ENCODE measurements at regions not wholly inside any gene's neighbourhood (a gene's known extent, or its start where the extent isn't known, plus 50 kb on each side); places are given as distances from the start of the nearest gene placed in this dataset.

DNA sequence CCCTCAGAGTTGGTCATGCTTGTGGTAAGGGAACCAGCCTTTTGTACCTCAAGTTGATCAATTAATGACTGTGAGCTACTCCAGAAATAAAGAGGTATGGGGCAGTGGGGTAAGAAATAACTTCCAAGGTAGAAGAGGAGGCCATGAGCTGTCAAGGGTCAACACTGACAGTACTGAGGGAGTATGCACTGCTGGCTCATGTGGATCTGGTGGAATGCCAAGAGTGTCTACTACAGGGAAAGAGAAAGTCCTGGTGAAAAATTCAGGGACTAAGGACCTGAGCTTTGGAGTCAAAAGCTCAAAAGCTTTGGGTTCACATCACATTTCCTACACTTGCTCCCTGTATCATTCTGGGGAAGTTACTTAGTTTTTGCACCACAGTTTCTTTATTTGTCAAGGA lies 154.9 kb downstream of the SEMA6D start:
- H2BK12ac ChIP-seq (ENCODE audit: low read length): no peak overlapping the region
- H3K14ac ChIP-seq (ENCODE audit: low read length): no peak overlapping the region
- no peak overlapping the region for H2AFZ ChIP-seq (ENCODE audit: insufficient read depth, low read length, poor library complexity)
- no peak overlapping the region for H3K27ac ChIP-seq (ENCODE audit: low read depth, low read length)
- no peaks in the 10 kb centered on the region for H3K36me3 ChIP-seq (ENCODE audit: control insufficient read depth in 1 of 2, insufficient read depth in 2 of 2, low read length in 2 of 2)
- no peak overlapping the region for H4K8ac ChIP-seq (ENCODE audit: low read depth, low read length)
- H3K79me1 ChIP-seq (ENCODE audit: low read length): peaks cover 2% of the 10 kb centered on the region
- H3K79me2 ChIP-seq (ENCODE audit: control insufficient read depth, insufficient read depth, low read length, poor library complexity): no peaks in the 10 kb centered on the region
- H3K4ac ChIP-seq (ENCODE audit: low read depth, low read length): no peak overlapping the region
- no peak overlapping the region for H3K4me2 ChIP-seq (ENCODE audit: low read length)
- H4K12ac ChIP-seq (ENCODE audit: low read depth, low read length): no peak overlapping the region
- no peak overlapping the region for H3K23ac ChIP-seq (ENCODE audit: low read length)
- peaks cover 0 to 5% of the 10 kb centered on the region in 2 experiments for H3K4me1 ChIP-seq (ENCODE audit: control insufficient read depth in 1 of 2, insufficient read depth in 2 of 2, low read length in 2 of 2)
- H3K9me3 ChIP-seq (ENCODE audit: insufficient read depth, low read depth, low read length): no peaks in the 10 kb centered on the region
- H4K91ac ChIP-seq (ENCODE audit: low read depth, low read length): no peak overlapping the region
- no peak overlapping the region for H2AK5ac ChIP-seq (ENCODE audit: low read length)
- no peaks in the 10 kb centered on the region for H3K27me3 ChIP-seq (ENCODE audit: insufficient read depth, low read length)
- H3K9ac ChIP-seq (ENCODE audit: low read length): no peak overlapping the region
- no peak overlapping the region for H3K4me3 ChIP-seq (ENCODE audit: low read depth, low read length)
- no peak overlapping the region for H3K18ac ChIP-seq (ENCODE audit: low read length)
- no peak overlapping the region for H2BK5ac ChIP-seq (ENCODE audit: low read depth, low read length, poor library complexity)
- no peak overlapping the region for H2BK120ac ChIP-seq (ENCODE audit: insufficient read depth, low read length, poor library complexity)
- peak in 1 of 2 donors; percentile 20 for DNase-seq

DNA sequence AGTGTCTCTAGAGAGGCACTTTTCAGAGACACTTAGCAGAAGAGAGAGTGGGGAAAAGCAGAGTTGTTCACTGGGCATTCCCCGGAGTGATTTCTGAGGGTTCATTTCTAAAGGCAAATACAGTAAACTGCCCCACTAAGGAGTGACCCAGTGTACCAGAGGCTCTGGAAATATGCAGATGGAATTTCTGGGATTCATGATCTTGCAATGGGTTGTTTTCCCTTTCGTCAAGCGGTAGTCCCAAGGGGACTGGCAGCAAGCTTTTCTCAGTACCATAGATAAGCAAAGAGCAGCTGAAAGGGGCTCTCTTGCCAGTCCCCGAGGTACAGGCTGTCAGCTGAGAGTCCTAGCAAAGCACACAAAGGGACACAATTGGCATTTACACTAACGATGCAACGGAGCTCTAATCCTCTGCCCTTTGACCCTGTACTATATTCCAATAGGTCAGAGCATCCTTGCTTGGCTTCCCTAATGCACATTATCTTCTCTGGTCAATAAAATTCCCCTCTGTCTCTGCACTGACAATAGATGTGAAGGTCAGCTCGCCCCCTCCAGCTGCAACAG lies 155.6 kb downstream of the SEMA6D start:
- WGBS (ENCODE audit: extremely low coverage, insufficient coverage, insufficient read length): no CpG with 5 or more reads among the region's 7 CpGs
- Histone ChIP-seq H4K8ac (ENCODE audit: low read depth, low read length) (no peak overlapping the region), H3K79me1 (ENCODE audit: low read length) (peaks cover 2% of the 10 kb centered on the region), H3K9ac (ENCODE audit: low read length) (no peak overlapping the region), H3K27ac (ENCODE audit: low read depth, low read length) (no peak overlapping the region), H3K36me3 (ENCODE audit: control insufficient read depth in 1 of 2, insufficient read depth in 2 of 2, low read length in 2 of 2) (no peaks in the 10 kb centered on the region), H3K27me3 (ENCODE audit: insufficient read depth, low read length) (no peaks in the 10 kb centered on the region), H3K9me3 (ENCODE audit: insufficient read depth, low read depth, low read length) (no peaks in the 10 kb centered on the region), H3K4me2 (ENCODE audit: low read length) (no peak overlapping the region), H2BK120ac (ENCODE audit: insufficient read depth, low read length, poor library complexity) (no peak overlapping the region), H4K91ac (ENCODE audit: low read depth, low read length) (no peak overlapping the region), H3K14ac (ENCODE audit: low read length) (no peak overlapping the region), H3K23ac (ENCODE audit: low read length) (no peak overlapping the region), H2BK12ac (ENCODE audit: low read length) (no peak overlapping the region), H3K18ac (ENCODE audit: low read length) (no peak overlapping the region), H3K4ac (ENCODE audit: low read depth, low read length) (no peak overlapping the region), H2AFZ (ENCODE audit: insufficient read depth, low read length, poor library complexity) (no peak overlapping the region), H2AK5ac (ENCODE audit: low read length) (no peak overlapping the region), H4K12ac (ENCODE audit: low read depth, low read length) (no peak overlapping the region), H3K4me3 (ENCODE audit: low read depth, low read length) (no peak overlapping the region), H2BK5ac (ENCODE audit: low read depth, low read length, poor library complexity) (no peak overlapping the region), H3K79me2 (ENCODE audit: control insufficient read depth, insufficient read depth, low read length, poor library complexity) (no peaks in the 10 kb centered on the region), H3K4me1 (ENCODE audit: control insufficient read depth in 1 of 2, insufficient read depth in 2 of 2, low read length in 2 of 2) (peaks cover 0 to 5% of the 10 kb centered on the region in 2 experiments)
- DNase-seq: peak in 1 of 2 donors; percentile 53

DNA sequence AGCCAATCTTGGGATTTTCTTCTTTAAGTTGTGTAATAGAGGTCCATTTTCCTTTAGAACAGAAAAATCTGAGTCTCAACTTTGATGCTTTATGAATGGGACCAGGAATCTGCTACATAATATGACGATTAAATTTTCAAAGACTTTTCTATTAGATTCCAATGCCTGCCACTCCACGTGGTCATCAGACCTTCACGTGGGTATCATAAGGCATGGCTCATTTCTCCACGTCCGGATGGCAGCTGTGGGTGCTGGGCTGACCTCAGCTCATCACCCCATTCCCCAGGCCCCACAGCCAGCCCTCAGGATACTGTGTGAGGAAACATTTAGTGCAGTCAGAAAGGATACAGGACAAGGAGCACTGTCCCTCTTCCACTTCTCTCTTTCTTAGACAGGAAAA lies 159.7 kb downstream of the SEMA6D start:
- Histone ChIP-seq H2BK120ac (ENCODE audit: insufficient read depth, low read length, poor library complexity) (no peak overlapping the region), H3K23ac (ENCODE audit: low read length) (no peak overlapping the region), H3K9ac (ENCODE audit: low read length) (no peak overlapping the region), H4K8ac (ENCODE audit: low read depth, low read length) (no peak overlapping the region), H3K9me3 (ENCODE audit: insufficient read depth, low read depth, low read length) (no peaks in the 10 kb centered on the region), H3K36me3 (ENCODE audit: control insufficient read depth in 1 of 2, insufficient read depth in 2 of 2, low read length in 2 of 2) (no peaks in the 10 kb centered on the region), H3K18ac (ENCODE audit: low read length) (no peak overlapping the region), H2BK5ac (ENCODE audit: low read depth, low read length, poor library complexity) (no peak overlapping the region), H3K4me3 (ENCODE audit: low read depth, low read length) (no peak overlapping the region), H3K79me2 (ENCODE audit: control insufficient read depth, insufficient read depth, low read length, poor library complexity) (no peaks in the 10 kb centered on the region), H4K91ac (ENCODE audit: low read depth, low read length) (no peak overlapping the region), H3K4ac (ENCODE audit: low read depth, low read length) (no peak overlapping the region), H2BK12ac (ENCODE audit: low read length) (no peak overlapping the region), H3K14ac (ENCODE audit: low read length) (no peak overlapping the region), H3K4me1 (ENCODE audit: control insufficient read depth in 1 of 2, insufficient read depth in 2 of 2, low read length in 2 of 2) (no peaks in the 10 kb centered on the region), H3K79me1 (ENCODE audit: low read length) (no peaks in the 10 kb centered on the region), H3K4me2 (ENCODE audit: low read length) (no peak overlapping the region), H4K12ac (ENCODE audit: low read depth, low read length) (no peak overlapping the region), H2AFZ (ENCODE audit: insufficient read depth, low read length, poor library complexity) (no peak overlapping the region), H3K27ac (ENCODE audit: low read depth, low read length) (no peak overlapping the region), H2AK5ac (ENCODE audit: low read length) (no peak overlapping the region), H3K27me3 (ENCODE audit: insufficient read depth, low read length) (no peaks in the 10 kb centered on the region)
- no CpG with 5 or more reads among the region's 5 CpGs for WGBS (ENCODE audit: extremely low coverage, insufficient coverage, insufficient read length)
- no peak for DNase-seq

DNA sequence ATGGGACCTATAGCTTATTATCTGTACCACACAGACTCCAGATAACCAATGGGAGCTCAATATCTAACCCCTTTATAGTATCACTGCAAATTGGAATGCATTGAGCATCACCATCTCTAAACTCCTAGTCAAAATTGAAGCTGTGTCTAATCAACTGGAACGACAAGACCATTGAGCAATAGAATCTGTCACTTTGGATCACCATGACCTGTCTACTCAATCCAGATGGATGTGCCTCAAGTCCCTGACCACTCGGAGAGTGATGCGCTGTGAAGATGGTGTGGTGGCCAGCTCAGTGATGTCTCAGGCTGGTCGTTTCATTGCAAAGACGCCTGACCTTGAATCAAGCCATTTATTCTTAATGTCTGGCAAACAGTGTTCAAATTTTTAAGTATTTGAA lies 160.5 kb downstream of the SEMA6D start:
- WGBS (ENCODE audit: extremely low coverage, insufficient coverage, insufficient read length): no CpG with 5 or more reads among the region's 5 CpGs
- H2AK5ac ChIP-seq (ENCODE audit: low read length): no peak overlapping the region
- no peak overlapping the region for H3K18ac ChIP-seq (ENCODE audit: low read length)

More for the DNA sequence above, 160.5 kb downstream of the SEMA6D start:
- no peaks in the 10 kb centered on the region for H3K4me1 ChIP-seq (ENCODE audit: control insufficient read depth in 1 of 2, insufficient read depth in 2 of 2, low read length in 2 of 2)
- no peak overlapping the region for H2BK120ac ChIP-seq (ENCODE audit: insufficient read depth, low read length, poor library complexity)
- no peaks in the 10 kb centered on the region for H3K9me3 ChIP-seq (ENCODE audit: insufficient read depth, low read depth, low read length)
- H3K4ac ChIP-seq (ENCODE audit: low read depth, low read length): no peak overlapping the region
- H3K4me2 ChIP-seq (ENCODE audit: low read length): no peak overlapping the region
- H4K12ac ChIP-seq (ENCODE audit: low read depth, low read length): no peak overlapping the region
- no peak overlapping the region for H2BK12ac ChIP-seq (ENCODE audit: low read length)
- H3K79me2 ChIP-seq (ENCODE audit: control insufficient read depth, insufficient read depth, low read length, poor library complexity): no peaks in the 10 kb centered on the region
- H4K8ac ChIP-seq (ENCODE audit: low read depth, low read length): no peak overlapping the region
- DNase-seq: no peak
- no peaks in the 10 kb centered on the region for H3K79me1 ChIP-seq (ENCODE audit: low read length)
- no peak overlapping the region for H3K14ac ChIP-seq (ENCODE audit: low read length)
- H3K36me3 ChIP-seq (ENCODE audit: control insufficient read depth in 1 of 2, insufficient read depth in 2 of 2, low read length in 2 of 2): no peaks in the 10 kb centered on the region
- H2BK5ac ChIP-seq (ENCODE audit: low read depth, low read length, poor library complexity): no peak overlapping the region
- no peak overlapping the region for H3K9ac ChIP-seq (ENCODE audit: low read length)
- H3K27me3 ChIP-seq (ENCODE audit: insufficient read depth, low read length): no peaks in the 10 kb centered on the region
- H3K4me3 ChIP-seq (ENCODE audit: low read depth, low read length): no peak overlapping the region
- no peak overlapping the region for H4K91ac ChIP-seq (ENCODE audit: low read depth, low read length)
- H2AFZ ChIP-seq (ENCODE audit: insufficient read depth, low read length, poor library complexity): no peak overlapping the region
- H3K27ac ChIP-seq (ENCODE audit: low read depth, low read length): no peak overlapping the region
- no peak overlapping the region for H3K23ac ChIP-seq (ENCODE audit: low read length)

Measured in trophoblast cell (in vitro differentiated cells and primary cell).